Neural progenitor cell (in vitro differentiated cells): ENCODE measurements at regions not wholly inside any gene's neighbourhood (a gene's known extent, or its start where the extent isn't known, plus 50 kb on each side); places are given as distances from the start of the nearest gene placed in this dataset.

Experiments
- DNase-seq: peaks from one replicate; pipeline ENCODE4 v3.0.0-alpha.2; 2016; ENCODE audit warnings: low spot score
- H2AFZ ChIP-seq: fragments of 200-600 bp; sonication (generic); replicated peaks from 2 replicates; pipeline ENCODE4 v1.6.1; 2016; ENCODE audit warnings: antibody characterized with exemption
- H3F3A ChIP-seq: fragments of 200-600 bp; sonication (generic); 2 replicates; pipeline ENCODE4 v1.6.1; 2016; ENCODE audit warnings: antibody characterized with exemption, low read depth
- H3K27ac ChIP-seq: fragments of 200-600 bp; sonication (generic); 2 replicates; pipeline ENCODE4 v1.5.1; 2016; ENCODE audit warnings: mild to moderate bottlenecking
- H3K27me3 ChIP-seq: fragments of 200-600 bp; sonication (generic); 2 replicates; pipeline ENCODE4 v1.6.1; 2016; ENCODE audit warnings: mild to moderate bottlenecking, moderate library complexity
- H3K36me3 ChIP-seq: fragments of 200-600 bp; sonication (generic); 2 replicates; pipeline ENCODE4 v1.5.1; 2016
- H3K4me1 ChIP-seq: fragments of 200-600 bp; sonication (generic); 2 replicates; pipeline ENCODE4 v1.6.1; 2016; ENCODE audit warnings: mixed run types
- H3K4me2 ChIP-seq: fragments of 200-600 bp; sonication (generic); 2 replicates; pipeline ENCODE4 v1.6.1; 2016
- H3K4me3 ChIP-seq: fragments of 200-600 bp; sonication (generic); 2 replicates; pipeline ENCODE4 v1.5.1; 2016
- H3K79me2 ChIP-seq: fragments of 200-600 bp; sonication (generic); 2 replicates; pipeline ENCODE4 v1.6.1; 2016; ENCODE audit warnings: low read depth
- H3K9ac ChIP-seq: fragments of 200-600 bp; sonication (generic); 2 replicates; pipeline ENCODE4 v1.6.1; 2016
- H3K9me3 ChIP-seq: fragments of 200-600 bp; sonication (generic); 2 replicates; pipeline ENCODE4 v1.5.1; 2016; ENCODE audit warnings: low read depth
- H4K20me1 ChIP-seq: fragments of 200-600 bp; sonication (generic); 2 replicates; pipeline ENCODE4 v1.6.1; 2016; ENCODE audit warnings: low read depth
- H3K27ac Mint-ChIP-seq: 3 replicates; pipeline ENCODE4 v1.8.0; 2021; ENCODE audit warnings: mixed read lengths
- H3K27me3 Mint-ChIP-seq: 2 replicates; pipeline ENCODE4 v1.8.0; 2022; ENCODE audit warnings: low read depth, mild to moderate bottlenecking, inconsistent platforms, moderate library complexity, mixed read lengths; ENCODE audit not compliant: insufficient read depth
- H3K36me3 Mint-ChIP-seq: 3 replicates; pipeline ENCODE4 v1.8.0; 2021; ENCODE audit warnings: mixed read lengths
- H3K4me1 Mint-ChIP-seq: 3 replicates; pipeline ENCODE4 v1.8.0; 2021; ENCODE audit warnings: mixed read lengths
- H3K4me3 Mint-ChIP-seq: 3 replicates; pipeline ENCODE4 v1.8.0; 2021; ENCODE audit warnings: mild to moderate bottlenecking, moderate library complexity, mixed read lengths
- H3K9me3 Mint-ChIP-seq: 3 replicates; pipeline ENCODE4 v1.8.0; 2020; ENCODE audit warnings: mixed read lengths
- EZH2 ChIP-seq: fragments of 200-600 bp; sonication (generic); IDR thresholded peaks from 2 replicates; pipeline ENCODE4 v1.6.1; 2017; ENCODE audit warnings: antibody characterized with exemption, mild to moderate bottlenecking, moderate library complexity
- EZH2phosphoT487 ChIP-seq: fragments of 200-600 bp; sonication (generic); IDR thresholded peaks from 2 replicates; pipeline ENCODE4 v1.6.1; 2017; ENCODE audit warnings: antibody characterized with exemption
- TF ChIP-seq, protein P1 (sequence below): fragments of 200-600 bp; sonication (generic); IDR thresholded peaks from 2 replicates; pipeline ENCODE4 v1.5.1; 2017; ENCODE audit warnings: antibody characterized with exemption, mild to moderate bottlenecking

DNA sequence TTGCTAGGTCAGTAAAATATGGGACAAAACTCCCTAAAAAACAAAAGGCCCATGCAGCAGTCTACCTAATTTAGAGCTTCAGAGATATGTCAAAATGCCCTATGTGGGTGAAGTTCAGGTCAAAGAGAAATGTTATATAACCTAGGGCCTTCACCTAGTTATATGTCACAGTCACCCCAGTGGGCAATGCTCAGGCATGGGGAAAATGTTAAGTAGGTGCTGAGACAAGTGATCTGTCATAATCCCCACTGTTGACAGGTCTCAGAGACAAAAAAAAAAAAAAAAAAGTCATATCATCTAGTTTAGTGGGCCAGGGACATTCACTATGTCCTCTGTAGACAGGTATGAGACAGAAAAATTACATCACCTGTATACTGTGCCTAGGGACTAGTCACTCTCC is 128.6 kb upstream of the ZNF91 start:
- H2AFZ ChIP-seq = no peak overlapping the region
- no peak overlapping the region for H3K4me3 ChIP-seq
- no peak overlapping the region for H3K27ac ChIP-seq
- H3K79me2 ChIP-seq = no peaks in the 10 kb centered on the region
- no peaks in the 10 kb centered on the region for H3K4me1 Mint-ChIP-seq
- H3K36me3 ChIP-seq = no peaks in the 10 kb centered on the region
- H3F3A ChIP-seq = no peaks in the 10 kb centered on the region
- no peak for DNase-seq
- no peaks in the 10 kb centered on the region for H3K27me3 ChIP-seq
- no peaks in the 10 kb centered on the region for H3K27me3 Mint-ChIP-seq
- H3K4me3 Mint-ChIP-seq = no peak overlapping the region
- no peaks in the 10 kb centered on the region for H4K20me1 ChIP-seq
- H3K9me3 ChIP-seq = peaks cover 7% of the 10 kb centered on the region
- no peak overlapping the region for H3K4me2 ChIP-seq
- TF ChIP-seq, protein P1, sequence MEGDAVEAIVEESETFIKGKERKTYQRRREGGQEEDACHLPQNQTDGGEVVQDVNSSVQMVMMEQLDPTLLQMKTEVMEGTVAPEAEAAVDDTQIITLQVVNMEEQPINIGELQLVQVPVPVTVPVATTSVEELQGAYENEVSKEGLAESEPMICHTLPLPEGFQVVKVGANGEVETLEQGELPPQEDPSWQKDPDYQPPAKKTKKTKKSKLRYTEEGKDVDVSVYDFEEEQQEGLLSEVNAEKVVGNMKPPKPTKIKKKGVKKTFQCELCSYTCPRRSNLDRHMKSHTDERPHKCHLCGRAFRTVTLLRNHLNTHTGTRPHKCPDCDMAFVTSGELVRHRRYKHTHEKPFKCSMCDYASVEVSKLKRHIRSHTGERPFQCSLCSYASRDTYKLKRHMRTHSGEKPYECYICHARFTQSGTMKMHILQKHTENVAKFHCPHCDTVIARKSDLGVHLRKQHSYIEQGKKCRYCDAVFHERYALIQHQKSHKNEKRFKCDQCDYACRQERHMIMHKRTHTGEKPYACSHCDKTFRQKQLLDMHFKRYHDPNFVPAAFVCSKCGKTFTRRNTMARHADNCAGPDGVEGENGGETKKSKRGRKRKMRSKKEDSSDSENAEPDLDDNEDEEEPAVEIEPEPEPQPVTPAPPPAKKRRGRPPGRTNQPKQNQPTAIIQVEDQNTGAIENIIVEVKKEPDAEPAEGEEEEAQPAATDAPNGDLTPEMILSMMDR = no peak
- no peak for TF ChIP-seq EZH2phosphoT487
- no peak for TF ChIP-seq EZH2
- H3K9me3 Mint-ChIP-seq = peaks cover 45% of the 10 kb centered on the region
- H3K9ac ChIP-seq = no peak overlapping the region
- H3K27ac Mint-ChIP-seq = no peak overlapping the region
- H3K4me1 ChIP-seq = no peaks in the 10 kb centered on the region
- no peaks in the 10 kb centered on the region for H3K36me3 Mint-ChIP-seq

DNA sequence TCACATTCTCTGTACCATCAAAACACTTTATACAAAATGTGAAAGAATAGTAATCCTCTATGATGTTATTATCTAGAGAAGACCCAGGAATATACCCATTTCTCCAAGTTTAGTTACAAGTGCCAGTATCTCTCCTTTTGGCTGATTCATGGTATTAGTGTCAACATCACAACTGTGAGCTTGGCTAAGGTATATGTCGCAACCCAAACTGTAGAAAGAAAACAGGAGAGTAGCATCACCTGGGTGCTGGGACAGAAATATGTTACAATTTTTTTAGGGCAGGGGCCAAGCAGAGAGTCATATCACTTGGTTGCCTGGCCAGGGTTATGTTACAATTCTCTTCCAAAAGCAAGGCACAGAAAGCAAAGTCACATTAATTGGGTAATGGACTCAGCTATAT is 127.2 kb upstream of the ZNF91 start:
- H3F3A ChIP-seq = no peaks in the 10 kb centered on the region
- no peaks in the 10 kb centered on the region for H3K36me3 ChIP-seq
- Mint-ChIP-seq H3K4me3 (no peak overlapping the region), H3K4me1 (no peaks in the 10 kb centered on the region), H3K27me3 (no peaks in the 10 kb centered on the region), H3K36me3 (no peaks in the 10 kb centered on the region), H3K27ac (no peak overlapping the region), H3K9me3 (peaks cover 51% of the 10 kb centered on the region)
- TF ChIP-seq, protein P1 = no peak
- no peak for TF ChIP-seq EZH2phosphoT487
- TF ChIP-seq EZH2 = no peak
- no peak overlapping the region for H3K4me3 ChIP-seq
- no peak overlapping the region for H3K27ac ChIP-seq
- no peaks in the 10 kb centered on the region for H4K20me1 ChIP-seq
- H3K4me1 ChIP-seq = no peaks in the 10 kb centered on the region
- H3K27me3 ChIP-seq = no peaks in the 10 kb centered on the region
- no peak overlapping the region for H3K9ac ChIP-seq
- no peak overlapping the region for H2AFZ ChIP-seq
- no peaks in the 10 kb centered on the region for H3K79me2 ChIP-seq
- peaks cover 9% of the 10 kb centered on the region for H3K9me3 ChIP-seq
- H3K4me2 ChIP-seq = no peak overlapping the region
- DNase-seq = no peak

DNA sequence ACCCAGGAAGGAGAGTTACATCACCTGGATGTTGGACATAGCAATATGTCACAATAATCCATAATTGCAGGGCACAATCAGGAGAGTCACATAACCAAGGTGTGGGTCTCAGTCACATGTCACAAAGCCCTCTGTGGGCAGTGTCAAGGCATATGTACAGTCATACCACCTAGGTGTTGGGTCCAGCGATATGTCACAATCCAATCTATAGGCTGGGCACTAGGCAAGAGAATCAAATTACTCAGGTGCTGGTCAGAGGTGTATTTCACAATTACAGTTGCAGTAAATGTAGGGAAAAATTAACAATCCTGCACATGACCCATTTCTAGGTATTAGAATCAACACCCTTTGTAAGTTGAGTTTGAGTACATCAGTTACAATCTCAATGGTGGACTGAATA is 126.2 kb upstream of the ZNF91 start:
- no peaks in the 10 kb centered on the region for H3K27me3 Mint-ChIP-seq
- no peaks in the 10 kb centered on the region for H3K27me3 ChIP-seq
- H3K4me1 Mint-ChIP-seq = no peaks in the 10 kb centered on the region
- H3K4me1 ChIP-seq = no peaks in the 10 kb centered on the region
- no peak overlapping the region for H3K4me3 Mint-ChIP-seq
- H3K4me3 ChIP-seq = no peak overlapping the region
- no peaks in the 10 kb centered on the region for H4K20me1 ChIP-seq
- TF ChIP-seq EZH2 (no peak), EZH2phosphoT487 (no peak)
- TF ChIP-seq, protein P1 = no peak
- no peak overlapping the region for H3K27ac Mint-ChIP-seq
- H3K9me3 Mint-ChIP-seq = peaks cover 55% of the 10 kb centered on the region
- H3K4me2 ChIP-seq = no peak overlapping the region
- H3K27ac ChIP-seq = no peak overlapping the region
- no peak for DNase-seq
- peaks cover 9% of the 10 kb centered on the region for H3K9me3 ChIP-seq
- H3F3A ChIP-seq = no peaks in the 10 kb centered on the region
- no peaks in the 10 kb centered on the region for H3K36me3 Mint-ChIP-seq
- H3K79me2 ChIP-seq = no peaks in the 10 kb centered on the region
- H2AFZ ChIP-seq = no peak overlapping the region
- H3K36me3 ChIP-seq = no peaks in the 10 kb centered on the region
- H3K9ac ChIP-seq = no peak overlapping the region
